Activated T-helper 17 cell treated with anti-CD3 and anti-CD28 coated beads, Interleukin-2, amount 50 U/mL, for 72 hours (primary cell): ENCODE measurements at regions not wholly inside any gene's neighbourhood (a gene's known extent, or its start where the extent isn't known, plus 50 kb on each side); places are given as distances from the start of the nearest gene placed in this dataset.

Experiments used
- ATAC-seq: fragments of 150-1000 bp; cut with Tn5 transposase; replicated peaks from 2 replicates; pipeline ENCODE4 v1.10.0; 2021; ENCODE audit warnings: mild to moderate bottlenecking, moderate library complexity
- H3K27ac Mint-ChIP-seq: one replicate; pipeline ENCODE4 v1.8.0; 2022; ENCODE audit warnings: mixed read lengths
- H3K27me3 Mint-ChIP-seq: one replicate; pipeline ENCODE4 v1.8.0; 2022; ENCODE audit warnings: mixed read lengths
- H3K36me3 Mint-ChIP-seq: one replicate; pipeline ENCODE4 v1.8.0; 2022; ENCODE audit warnings: low read depth, mild to moderate bottlenecking, mixed read lengths
- H3K4me1 Mint-ChIP-seq: one replicate; pipeline ENCODE4 v1.8.0; 2022; ENCODE audit warnings: mixed read lengths
- H3K4me3 Mint-ChIP-seq: one replicate; pipeline ENCODE4 v1.8.0; 2022; ENCODE audit warnings: mild to moderate bottlenecking, mixed read lengths
- H3K9me3 Mint-ChIP-seq: one replicate; pipeline ENCODE4 v1.8.0; 2022; ENCODE audit warnings: mixed read lengths

DNA sequence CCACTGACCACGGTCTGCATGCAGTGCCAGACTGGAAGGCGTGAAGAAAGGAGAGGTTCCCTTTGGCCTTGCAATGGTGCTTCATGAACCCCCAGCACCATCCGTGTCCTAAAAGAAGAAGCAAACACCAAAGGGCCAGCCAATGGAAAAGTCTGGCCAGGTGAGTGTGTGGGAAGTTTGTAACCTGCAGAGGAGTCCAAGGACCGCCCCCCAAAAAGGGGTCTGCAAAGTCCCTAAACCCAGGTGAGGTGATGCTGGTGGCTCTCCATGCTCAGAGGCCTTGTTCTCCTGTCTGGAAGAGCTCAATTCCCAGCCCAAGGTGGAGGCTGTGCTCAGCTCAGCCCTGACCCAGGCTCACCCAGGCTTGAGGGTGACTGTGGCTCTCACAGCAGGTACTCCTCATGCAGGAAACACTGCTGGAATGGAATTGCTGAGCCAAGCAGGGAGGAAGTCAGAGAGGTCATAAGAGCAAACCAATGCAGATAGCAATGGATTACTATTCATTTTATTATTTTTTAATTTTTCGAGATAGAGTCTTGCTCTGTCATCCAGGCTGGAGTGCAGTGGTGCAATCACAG is 52.4 kb upstream of the NANOS1 start:
- Mint-ChIP-seq H3K4me1 (no peaks in the 10 kb centered on the region), H3K27me3 (peaks cover 12% of the 10 kb centered on the region), H3K27ac (no peak overlapping the region), H3K36me3 (no peaks in the 10 kb centered on the region), H3K4me3 (no peak overlapping the region), H3K9me3 (peaks cover 6% of the 10 kb centered on the region)
- no peak for ATAC-seq

GRCh38 chr10:118977835-118978234 is 51.7 kb upstream of the NANOS1 start:
- Mint-ChIP-seq H3K27ac (no peak overlapping the region), H3K36me3 (no peaks in the 10 kb centered on the region), H3K4me1 (no peaks in the 10 kb centered on the region), H3K27me3 (peaks cover 12% of the 10 kb centered on the region), H3K9me3 (peaks cover 6% of the 10 kb centered on the region), H3K4me3 (no peak overlapping the region)
- no peak for ATAC-seq

DNA sequence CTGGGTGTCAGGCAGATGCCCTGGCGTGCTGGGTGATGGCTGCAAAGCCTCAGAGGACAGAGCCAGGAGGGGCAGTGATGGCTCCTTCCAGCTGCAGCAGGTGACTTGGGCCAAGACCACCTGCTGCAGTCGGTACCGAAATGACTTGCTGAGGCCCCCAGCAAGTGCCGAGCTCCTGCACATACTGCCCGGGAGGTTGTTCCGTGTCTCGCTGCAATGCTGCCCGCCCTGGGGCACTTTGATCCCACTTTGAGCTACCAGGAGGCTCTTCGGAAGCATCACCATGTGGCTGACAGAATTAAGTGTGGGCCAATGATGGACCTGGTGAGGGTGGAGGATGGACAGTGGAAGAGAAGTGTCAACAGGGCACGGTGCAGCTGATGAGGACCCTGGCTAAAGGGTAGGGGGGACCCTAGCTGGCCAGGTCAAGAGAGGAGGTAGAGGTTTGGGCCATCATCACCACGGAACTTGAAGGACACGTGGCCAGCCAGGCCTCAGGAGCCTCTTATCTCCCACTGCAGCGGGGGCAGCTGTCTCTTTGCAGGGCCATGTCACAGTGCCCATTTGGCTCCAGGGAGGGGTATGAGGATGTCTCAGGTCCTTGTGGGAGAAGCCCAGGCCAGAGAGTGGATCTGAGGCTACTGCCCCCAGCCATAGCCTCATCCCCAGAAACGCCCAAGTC is 51.1 kb upstream of the NANOS1 start:
- Mint-ChIP-seq H3K9me3 (peaks cover 3% of the 10 kb centered on the region), H3K36me3 (no peaks in the 10 kb centered on the region), H3K4me1 (no peaks in the 10 kb centered on the region), H3K27ac (no peak overlapping the region), H3K27me3 (peaks cover 11% of the 10 kb centered on the region), H3K4me3 (no peak overlapping the region)
- ATAC-seq: no peak

DNA sequence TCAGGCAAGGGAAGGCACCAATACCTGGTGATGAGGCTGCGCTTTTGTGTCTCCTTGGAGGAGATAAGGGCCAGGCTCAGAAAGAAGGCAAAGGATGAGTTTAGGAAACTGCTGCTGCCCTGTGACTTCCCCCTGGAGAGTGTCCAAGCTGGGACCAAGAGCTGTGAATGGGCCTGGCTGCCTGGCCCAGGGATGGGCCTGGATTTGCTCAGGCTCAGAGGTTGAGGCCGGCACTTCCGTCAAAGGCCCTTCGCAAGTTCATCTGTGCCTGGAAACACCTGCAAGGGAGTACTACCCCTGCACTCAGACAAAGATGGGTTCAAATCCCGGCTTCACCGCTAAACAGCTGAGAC is 50.5 kb upstream of the NANOS1 start:
- no peak overlapping the region for H3K4me3 Mint-ChIP-seq

GRCh38 chr10:118979661-118980060 is 49.9 kb upstream of the NANOS1 start:
- peaks cover 4% of the 10 kb centered on the region for H3K9me3 Mint-ChIP-seq
- ATAC-seq: no peak
- H3K27me3 Mint-ChIP-seq: peaks cover 9% of the 10 kb centered on the region
- H3K4me3 Mint-ChIP-seq: no peak overlapping the region
- no peaks in the 10 kb centered on the region for H3K36me3 Mint-ChIP-seq
- no peaks in the 10 kb centered on the region for H3K4me1 Mint-ChIP-seq
- no peak overlapping the region for H3K27ac Mint-ChIP-seq

More for the DNA sequence above, 50.5 kb upstream of the NANOS1 start:
- Mint-ChIP-seq H3K9me3 (no peaks in the 10 kb centered on the region), H3K36me3 (no peaks in the 10 kb centered on the region), H3K4me1 (no peaks in the 10 kb centered on the region), H3K27me3 (peaks cover 9% of the 10 kb centered on the region), H3K27ac (no peak overlapping the region)
- ATAC-seq: no peak
